OCI-LY1 (cell line): ENCODE measurements at regions not wholly inside any gene's neighbourhood (a gene's known extent, or its start where the extent isn't known, plus 50 kb on each side); places are given as distances from the start of the nearest gene placed in this dataset.

ENCODE experiments used
- H2AFZ ChIP-seq: fragments of 200-600 bp; sonication (generic), shearing (Covaris generic); 2 replicates; pipeline ENCODE4 v1.6.0; 2014; ENCODE audit warnings: antibody characterized with exemption, mild to moderate bottlenecking, low read length
- H3F3A ChIP-seq: fragments of 200-600 bp; sonication (generic), shearing (Covaris generic); 2 replicates; pipeline ENCODE4 v1.6.0; 2014; ENCODE audit warnings: mild to moderate bottlenecking, antibody characterized with exemption, low read length, moderate library complexity; ENCODE audit not compliant: insufficient read depth
- H3K27ac ChIP-seq: fragments of 200-600 bp; sonication (generic); 2 replicates; pipeline ENCODE4 v1.5.1; 2014; ENCODE audit warnings: low read length, mixed run types, mild to moderate bottlenecking, low read depth; ENCODE audit not compliant: poor library complexity, severe bottlenecking
- H3K27me3 ChIP-seq: fragments of 200-600 bp; sonication (generic); 2 replicates; pipeline ENCODE4 v1.6.0; 2014; ENCODE audit warnings: antibody characterized with exemption, mild to moderate bottlenecking, low read length, moderate library complexity; ENCODE audit not compliant: insufficient read depth
- H3K36me3 ChIP-seq: fragments of 200-600 bp; sonication (generic); 2 replicates; pipeline ENCODE4 v1.6.1; 2014; ENCODE audit warnings: mild to moderate bottlenecking, antibody characterized with exemption, low read length, moderate library complexity, mixed read lengths; ENCODE audit not compliant: insufficient read depth
- H3K4me1 ChIP-seq: fragments of 200-600 bp; sonication (generic); 2 replicates; pipeline ENCODE4 v1.5.1; 2014; ENCODE audit warnings: mild to moderate bottlenecking, low read length, moderate library complexity; ENCODE audit not compliant: insufficient read depth, severe bottlenecking
- H3K4me2 ChIP-seq: fragments of 200-600 bp; sonication (generic), shearing (Covaris generic); 2 replicates; pipeline ENCODE4 v1.6.1; 2014; ENCODE audit warnings: low read length
- H3K4me3 ChIP-seq: fragments of 200-600 bp; sonication (generic); 2 replicates; pipeline ENCODE4 v1.5.1; 2014; ENCODE audit warnings: low read length, low read depth, mild to moderate bottlenecking, mixed read lengths; ENCODE audit not compliant: poor library complexity, severe bottlenecking
- H3K79me2 ChIP-seq: fragments of 200-600 bp; shearing (Covaris generic); 2 replicates; pipeline ENCODE4 v1.6.1; 2016; ENCODE audit warnings: mixed run types, low read length, mixed read lengths; ENCODE audit not compliant: insufficient read depth
- H3K9ac ChIP-seq: fragments of 200-600 bp; sonication (generic), shearing (Covaris generic); 2 replicates; pipeline ENCODE4 v1.6.1; 2014; ENCODE audit warnings: mild to moderate bottlenecking, low read length, mixed read lengths
- H3K9me2 ChIP-seq: fragments of 200-600 bp; sonication (generic), shearing (Covaris generic); 2 replicates; pipeline ENCODE4 v1.6.1; 2014; ENCODE audit warnings: low read depth, mild to moderate bottlenecking, low read length, mixed read lengths
- H3K9me3 ChIP-seq: fragments of 200-600 bp; shearing (Covaris generic); 2 replicates; pipeline ENCODE4 v1.6.1; 2014; ENCODE audit warnings: low read length, mixed read lengths
- H4K20me1 ChIP-seq: fragments of 200-600 bp; sonication (generic), shearing (Covaris generic); 2 replicates; pipeline ENCODE4 v1.6.0; 2016; ENCODE audit warnings: mild to moderate bottlenecking, low read length; ENCODE audit not compliant: insufficient read depth
- EZH2 ChIP-seq: fragments of 200-600 bp; sonication (generic), shearing (Covaris generic); IDR thresholded peaks from 2 replicates; pipeline ENCODE4 v1.8.0; 2017; ENCODE audit warnings: borderline replicate concordance, mixed run types, mild to moderate bottlenecking, antibody characterized with exemption, low read length, moderate library complexity, mixed read lengths
- TF ChIP-seq, protein P1 (sequence below): fragments of 200-600 bp; sonication (generic), shearing (Covaris generic); IDR thresholded peaks from 2 replicates; pipeline ENCODE4 v1.5.1; 2017; ENCODE audit warnings: mild to moderate bottlenecking, antibody characterized with exemption, low read length, moderate library complexity, mixed read lengths

DNA sequence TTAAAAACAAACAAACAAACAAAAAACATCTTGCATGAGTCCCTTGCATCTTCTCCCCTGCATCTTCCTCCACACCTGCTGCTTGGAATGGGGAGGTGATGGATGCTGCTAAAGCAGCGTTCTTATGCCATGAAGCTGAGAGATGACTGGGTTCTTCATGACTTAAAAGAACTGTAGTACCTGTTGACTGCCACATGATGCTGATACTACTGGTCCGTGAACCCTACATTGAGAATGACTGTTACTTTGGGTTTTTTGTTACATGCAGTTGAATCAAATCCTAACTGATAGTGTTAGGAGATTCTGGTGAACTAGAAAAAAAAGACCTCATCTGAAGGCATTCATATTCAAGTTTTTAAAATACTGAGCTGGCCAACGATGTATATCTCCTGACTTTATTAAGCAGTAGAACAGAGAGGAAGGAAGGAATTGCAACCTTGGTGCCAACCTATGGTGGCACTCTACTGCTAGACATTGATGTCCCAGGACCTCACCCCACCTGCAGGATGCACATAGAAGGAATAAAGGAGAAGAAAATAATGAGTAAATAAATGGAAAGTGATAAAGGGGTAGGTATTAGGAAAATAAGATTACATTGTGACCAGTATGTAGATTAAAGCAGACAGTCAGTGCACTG lies 63.2 kb upstream of the SPAG16 start:
- TF ChIP-seq, protein P1, sequence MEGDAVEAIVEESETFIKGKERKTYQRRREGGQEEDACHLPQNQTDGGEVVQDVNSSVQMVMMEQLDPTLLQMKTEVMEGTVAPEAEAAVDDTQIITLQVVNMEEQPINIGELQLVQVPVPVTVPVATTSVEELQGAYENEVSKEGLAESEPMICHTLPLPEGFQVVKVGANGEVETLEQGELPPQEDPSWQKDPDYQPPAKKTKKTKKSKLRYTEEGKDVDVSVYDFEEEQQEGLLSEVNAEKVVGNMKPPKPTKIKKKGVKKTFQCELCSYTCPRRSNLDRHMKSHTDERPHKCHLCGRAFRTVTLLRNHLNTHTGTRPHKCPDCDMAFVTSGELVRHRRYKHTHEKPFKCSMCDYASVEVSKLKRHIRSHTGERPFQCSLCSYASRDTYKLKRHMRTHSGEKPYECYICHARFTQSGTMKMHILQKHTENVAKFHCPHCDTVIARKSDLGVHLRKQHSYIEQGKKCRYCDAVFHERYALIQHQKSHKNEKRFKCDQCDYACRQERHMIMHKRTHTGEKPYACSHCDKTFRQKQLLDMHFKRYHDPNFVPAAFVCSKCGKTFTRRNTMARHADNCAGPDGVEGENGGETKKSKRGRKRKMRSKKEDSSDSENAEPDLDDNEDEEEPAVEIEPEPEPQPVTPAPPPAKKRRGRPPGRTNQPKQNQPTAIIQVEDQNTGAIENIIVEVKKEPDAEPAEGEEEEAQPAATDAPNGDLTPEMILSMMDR = peak; percentile 47
- TF ChIP-seq EZH2 = no peak
- Histone ChIP-seq H3F3A (no peaks in the 10 kb centered on the region), H3K9me3 (no peaks in the 10 kb centered on the region; the same call in 1 of the 2 replicates), H4K20me1 (no peaks in the 10 kb centered on the region), H3K36me3 (no peaks in the 10 kb centered on the region), H3K27me3 (no peaks in the 10 kb centered on the region), H2AFZ (peak overlapping the region; percentile 83; the same call in 1 of the 2 replicates), H3K4me3 (no peak overlapping the region), H3K79me2 (no peaks in the 10 kb centered on the region), H3K27ac (peak overlapping the region; percentile 66), H3K9ac (no peak overlapping the region), H3K4me2 (0 out of 2 replicates have a peak overlapping the region, but pooled peaks have one; percentile 26), H3K4me1 (peaks cover 57% of the 10 kb centered on the region), H3K9me2 (no peaks in the 10 kb centered on the region)

DNA sequence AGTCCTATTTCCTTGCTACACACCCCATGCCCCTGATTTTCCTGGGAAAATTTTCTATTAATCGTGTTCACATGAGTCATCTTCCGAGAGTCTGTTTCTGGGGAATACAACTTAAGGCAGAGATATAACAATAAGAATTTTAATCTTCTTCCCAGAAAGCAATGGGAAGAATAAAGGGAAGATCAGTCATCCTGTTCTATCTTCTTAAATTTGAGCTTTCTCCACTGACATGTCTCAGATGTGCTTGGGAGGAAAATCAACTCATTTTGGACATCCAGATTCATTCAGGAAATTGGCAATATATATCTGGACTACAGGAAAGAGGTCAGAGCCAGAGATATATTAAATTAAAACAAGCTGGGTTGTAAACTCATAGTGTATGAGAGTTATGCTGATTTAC lies 62.3 kb upstream of the SPAG16 start:
- Histone ChIP-seq H3K9me3 (no peaks in the 10 kb centered on the region), H3K4me1 (peaks cover 65% of the 10 kb centered on the region), H4K20me1 (no peaks in the 10 kb centered on the region), H3K9me2 (no peaks in the 10 kb centered on the region), H3K27ac (peak overlapping the region; percentile 66), H3K4me2 (no peak overlapping the region), H3K9ac (no peak overlapping the region), H3K27me3 (no peaks in the 10 kb centered on the region), H2AFZ (no peak overlapping the region), H3K79me2 (no peaks in the 10 kb centered on the region), H3K4me3 (no peak overlapping the region), H3K36me3 (no peaks in the 10 kb centered on the region), H3F3A (no peaks in the 10 kb centered on the region)
- TF ChIP-seq EZH2 = no peak
- TF ChIP-seq, protein P1 = no peak

DNA sequence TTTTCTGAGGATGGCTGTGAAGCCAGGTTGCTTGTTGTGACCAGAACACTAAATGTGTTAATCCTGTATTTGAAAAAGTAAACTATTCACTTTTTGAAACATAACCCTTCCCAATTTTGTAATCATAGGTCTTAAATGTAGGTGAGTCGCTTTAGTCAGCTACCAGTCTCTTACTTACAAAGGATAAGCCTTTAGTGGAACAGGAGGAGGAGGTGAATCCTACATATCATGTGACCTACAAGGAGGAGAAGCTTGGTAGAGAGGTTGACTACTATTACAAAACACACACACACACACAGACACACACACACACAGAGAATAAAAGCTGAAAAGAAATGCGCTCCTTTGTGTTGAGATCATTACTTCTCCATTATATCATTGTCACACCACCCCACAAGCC lies 59.9 kb upstream of the SPAG16 start:
- TF ChIP-seq EZH2 = no peak
- TF ChIP-seq, protein P1 = no peak
- Histone ChIP-seq H3K4me1 (peaks cover 88% of the 10 kb centered on the region), H4K20me1 (no peaks in the 10 kb centered on the region), H3K9me2 (no peaks in the 10 kb centered on the region), H3K9ac (peak overlapping the region; percentile 7; the same call in 1 of the 2 replicates), H3K27ac (peak overlapping the region; percentile 39), H2AFZ (peak overlapping the region; percentile 40; the same call in 1 of the 2 replicates), H3F3A (no peaks in the 10 kb centered on the region), H3K27me3 (no peaks in the 10 kb centered on the region), H3K79me2 (no peaks in the 10 kb centered on the region), H3K36me3 (no peaks in the 10 kb centered on the region), H3K4me2 (no peak overlapping the region), H3K9me3 (no peaks in the 10 kb centered on the region), H3K4me3 (no peak overlapping the region)
